ENCODE measurements at regions not wholly inside any gene's neighbourhood (a gene's known extent, or its start where the extent isn't known, plus 50 kb on each side); places are given as distances from the start of the nearest gene placed in this dataset.

DNA sequence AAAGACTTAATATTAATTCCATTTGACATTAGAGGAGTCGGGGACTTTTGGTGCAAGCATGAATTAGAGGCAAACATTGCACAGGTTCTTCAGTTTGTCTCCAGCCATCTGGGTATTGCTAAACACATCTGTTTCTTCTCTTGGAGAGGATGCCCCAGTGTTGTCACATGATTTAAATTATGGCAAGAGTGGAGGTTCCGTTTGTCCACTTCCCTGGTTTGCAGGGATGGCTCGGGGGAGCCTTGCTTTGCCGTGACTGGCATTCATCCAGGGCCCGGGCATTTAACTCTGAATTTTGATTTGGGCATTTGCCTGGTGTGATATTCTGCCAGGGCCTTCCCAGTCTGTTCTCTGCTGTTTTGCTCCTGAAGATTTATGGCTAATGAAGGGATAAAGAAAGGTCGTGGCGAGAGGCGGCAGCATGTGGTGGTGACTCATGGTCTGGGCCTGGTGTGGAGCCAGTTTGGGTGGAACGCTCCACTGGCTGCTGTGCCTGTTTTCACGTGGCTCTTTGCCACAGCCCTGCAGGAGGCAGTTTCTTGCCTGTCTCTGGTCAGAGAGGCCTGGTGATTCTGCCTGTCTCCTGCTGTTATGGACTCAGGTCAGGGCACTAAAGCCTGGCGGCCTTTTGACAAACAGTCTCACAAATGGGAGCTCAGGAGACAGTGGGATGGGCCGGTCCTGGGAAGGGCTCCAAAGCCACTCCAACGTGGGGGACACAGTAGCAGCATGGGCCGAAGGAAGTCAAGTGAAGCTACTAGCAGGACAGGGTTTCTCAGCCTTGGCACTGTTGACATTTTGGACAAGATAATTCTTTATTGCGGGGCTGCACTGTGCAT lies 99.4 kb upstream of the PGRMC2 start:
- Histone ChIP-seq H3K4me3 (no peak overlapping the region), H3K27ac (peak overlapping the region; percentile 63)
- CTCF ChIA-PET, result interaction anchor here (0.5 to 0.6 kb wide), 2 partner anchors 166 to 167 kb away, joined by 3 to 11 read pairs; no protein-coding TSS in a partner anchor

DNA sequence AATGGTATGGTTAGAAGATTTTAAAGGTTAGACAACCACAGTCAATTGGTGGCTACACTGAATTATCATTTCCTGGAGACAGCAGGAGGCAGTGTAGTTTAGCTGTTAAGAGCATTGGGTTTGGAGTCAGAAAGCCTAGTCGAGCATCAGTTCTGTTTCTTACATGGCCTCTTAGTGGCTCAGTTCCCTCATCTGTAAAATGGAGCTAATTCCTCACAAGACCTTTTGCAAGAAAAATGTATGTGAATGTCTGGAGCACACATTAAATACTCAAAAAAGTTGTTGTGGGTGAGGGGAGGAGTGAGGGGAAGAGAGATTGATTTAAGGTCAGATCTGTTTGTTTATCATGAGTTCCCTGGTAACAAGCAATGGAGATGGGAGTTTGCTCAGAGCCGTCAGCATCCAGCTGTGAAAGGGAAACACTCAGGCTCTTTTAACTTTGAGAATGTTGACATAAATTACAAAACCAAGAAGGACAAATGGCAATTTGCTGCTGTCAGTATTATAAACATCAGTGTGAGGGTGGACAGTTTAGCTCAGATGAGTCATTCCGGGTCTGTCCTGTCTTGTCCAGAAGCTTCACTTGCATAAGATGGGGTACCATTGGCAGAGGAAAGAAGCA lies 98.2 kb upstream of the PGRMC2 start:
- H3K4me2 ChIP-seq, result peak overlapping the region; percentile 63; the same call in 1 of the 2 replicates
- ChIA-PET POLR2A (ENCODE audit: unreplicated experiment) (interaction anchor here (0.6 to 0.7 kb wide), 2 partner anchors 64 to 327 kb away, joined by 3 to 5 read pairs; no protein-coding TSS in a partner anchor), CTCF (no interaction called here)
- H2AFZ ChIP-seq, result no peak overlapping the region
- DNase-seq, result no peak
- peaks cover 20% of the 10 kb centered on the region for H3F3A ChIP-seq (ENCODE audit: insufficient read depth, low read depth)
- H3K27ac ChIP-seq, result peak overlapping the region; percentile 63; the same call in 1 of the 2 replicates
- H3K9me2 ChIP-seq (ENCODE audit: insufficient read depth), result no peaks in the 10 kb centered on the region
- H3K9me3 ChIP-seq (ENCODE audit: insufficient read depth, low read depth), result no peaks in the 10 kb centered on the region
- no TSS peak for BruUV-seq (replicated peaks)
- H3K4me1 ChIP-seq (replicated peaks; ENCODE audit: insufficient read depth), result peaks cover 33% of the 10 kb centered on the region
- intact Hi-C loops (cut with micrococcal nuclease; ENCODE audit: unreplicated experiment), result loop anchor here (2.0 kb wide), 2 partner anchors 69 to 425 kb away; no protein-coding TSS in a partner anchor
- H3K27me3 ChIP-seq (ENCODE audit: insufficient read depth, low read depth), result no peaks in the 10 kb centered on the region
- no peak overlapping the region for H3K4me3 ChIP-seq
- no peak for TF ChIP-seq EZH2 (IDR thresholded peaks at IDR 0.05; ENCODE audit: low read depth)
- TF ChIP-seq, protein P1, sequence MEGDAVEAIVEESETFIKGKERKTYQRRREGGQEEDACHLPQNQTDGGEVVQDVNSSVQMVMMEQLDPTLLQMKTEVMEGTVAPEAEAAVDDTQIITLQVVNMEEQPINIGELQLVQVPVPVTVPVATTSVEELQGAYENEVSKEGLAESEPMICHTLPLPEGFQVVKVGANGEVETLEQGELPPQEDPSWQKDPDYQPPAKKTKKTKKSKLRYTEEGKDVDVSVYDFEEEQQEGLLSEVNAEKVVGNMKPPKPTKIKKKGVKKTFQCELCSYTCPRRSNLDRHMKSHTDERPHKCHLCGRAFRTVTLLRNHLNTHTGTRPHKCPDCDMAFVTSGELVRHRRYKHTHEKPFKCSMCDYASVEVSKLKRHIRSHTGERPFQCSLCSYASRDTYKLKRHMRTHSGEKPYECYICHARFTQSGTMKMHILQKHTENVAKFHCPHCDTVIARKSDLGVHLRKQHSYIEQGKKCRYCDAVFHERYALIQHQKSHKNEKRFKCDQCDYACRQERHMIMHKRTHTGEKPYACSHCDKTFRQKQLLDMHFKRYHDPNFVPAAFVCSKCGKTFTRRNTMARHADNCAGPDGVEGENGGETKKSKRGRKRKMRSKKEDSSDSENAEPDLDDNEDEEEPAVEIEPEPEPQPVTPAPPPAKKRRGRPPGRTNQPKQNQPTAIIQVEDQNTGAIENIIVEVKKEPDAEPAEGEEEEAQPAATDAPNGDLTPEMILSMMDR (conservative IDR thresholded peaks at IDR 0.05), result no peak
- H3K79me2 ChIP-seq (ENCODE audit: low read depth), result no peaks in the 10 kb centered on the region
- no peaks in the 10 kb centered on the region for H4K20me1 ChIP-seq (ENCODE audit: insufficient read depth)
- H3K36me3 ChIP-seq (ENCODE audit: low read depth), result no peaks in the 10 kb centered on the region

More for the DNA sequence above, 99.4 kb upstream of the PGRMC2 start:
- peak; percentile 77 to 87 for DNase-seq
- Histone ChIP-seq H2AFZ (peak overlapping the region; percentile 76), H3F3A (ENCODE audit: insufficient read depth, low read depth) (peaks cover 20% of the 10 kb centered on the region), H3K27me3 (ENCODE audit: insufficient read depth, low read depth) (no peaks in the 10 kb centered on the region), H4K20me1 (ENCODE audit: insufficient read depth) (no peaks in the 10 kb centered on the region), H3K4me1 (replicated peaks; ENCODE audit: insufficient read depth) (peaks cover 33% of the 10 kb centered on the region), H3K4me2 (peak overlapping the region; percentile 63), H3K9me2 (ENCODE audit: insufficient read depth) (no peaks in the 10 kb centered on the region), H3K36me3 (ENCODE audit: low read depth) (no peaks in the 10 kb centered on the region), H3K9me3 (ENCODE audit: insufficient read depth, low read depth) (no peaks in the 10 kb centered on the region), H3K79me2 (ENCODE audit: low read depth) (no peaks in the 10 kb centered on the region)
- intact Hi-C loops (cut with micrococcal nuclease; ENCODE audit: unreplicated experiment), result loop anchor here (1.0 to 2.0 kb wide), 7 partner anchors 33 to 424 kb away; no protein-coding TSS in a partner anchor
- POLR2A ChIA-PET (ENCODE audit: unreplicated experiment), result interaction anchor here (0.6 to 1.1 kb wide), 3 partner anchors 329 to 754 kb away, joined by 3 to 5 read pairs (median 5); partner anchors contain the start of gene INTU
- BruUV-seq (replicated peaks), result no TSS peak
- no peak for TF ChIP-seq EZH2 (IDR thresholded peaks at IDR 0.05; ENCODE audit: low read depth)
- TF ChIP-seq, protein P1 (conservative IDR thresholded peaks at IDR 0.05), result no peak

DNA sequence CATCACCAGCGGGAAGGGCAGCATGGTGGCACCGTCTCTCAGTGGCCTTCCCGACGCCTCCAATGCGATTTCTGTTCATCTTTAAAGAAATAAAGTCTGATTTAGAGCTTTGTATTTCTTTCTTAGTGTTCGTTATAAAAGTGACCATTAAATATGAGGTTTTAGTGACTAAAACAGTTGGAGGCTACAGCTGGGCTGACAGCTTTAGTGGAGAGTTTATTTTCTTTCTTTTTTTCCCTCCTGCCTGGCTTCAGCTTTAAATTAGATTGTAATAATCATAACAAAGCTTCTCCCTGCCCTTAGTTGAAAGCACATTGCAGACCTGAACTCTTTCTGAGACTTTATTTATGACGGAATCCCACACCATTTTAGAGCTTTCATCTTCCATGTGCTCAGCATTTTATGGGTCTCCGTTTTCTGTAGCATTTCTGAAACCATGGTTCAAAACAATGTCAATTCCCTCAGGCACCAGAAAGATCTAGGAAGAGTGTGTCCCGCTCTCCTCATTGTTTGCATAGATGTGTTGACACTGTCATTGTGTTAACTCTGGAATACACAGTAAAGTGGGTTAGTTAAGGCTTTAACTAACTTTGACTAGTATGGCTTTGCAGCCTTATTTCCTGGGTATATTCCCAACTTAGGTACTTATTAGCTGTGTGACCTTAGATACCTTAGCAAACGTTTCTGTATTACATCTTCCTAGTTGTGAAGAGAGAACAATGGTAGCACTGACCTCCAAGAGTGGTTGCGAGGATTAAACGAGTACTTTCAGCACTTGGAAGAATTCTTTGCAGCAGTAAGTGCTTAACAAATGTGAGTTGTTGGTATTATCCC lies 97.4 kb upstream of the PGRMC2 start:
- no peak overlapping the region for H3K4me2 ChIP-seq
- no peaks in the 10 kb centered on the region for H3K9me3 ChIP-seq (ENCODE audit: insufficient read depth, low read depth)
- CTCF ChIA-PET, result no interaction called here
- no peak for TF ChIP-seq EZH2 (IDR thresholded peaks at IDR 0.05; ENCODE audit: low read depth)
- TF ChIP-seq, protein P1 (conservative IDR thresholded peaks at IDR 0.05), result no peak
- no peak overlapping the region for H3K27ac ChIP-seq
- H3K36me3 ChIP-seq (ENCODE audit: low read depth), result no peaks in the 10 kb centered on the region
- POLR2A ChIA-PET (ENCODE audit: unreplicated experiment), result interaction anchor here (0.7 kb wide), 1 partner anchor 91 kb away, joined by 3 read pairs; no protein-coding TSS in a partner anchor
- intact Hi-C loops (cut with micrococcal nuclease; ENCODE audit: unreplicated experiment), result no loop called here
- no TSS peak for BruUV-seq (replicated peaks)
- H3K79me2 ChIP-seq (ENCODE audit: low read depth), result no peaks in the 10 kb centered on the region
- H3K4me3 ChIP-seq, result no peak overlapping the region
- H3K9me2 ChIP-seq (ENCODE audit: insufficient read depth), result no peaks in the 10 kb centered on the region
- H3F3A ChIP-seq (ENCODE audit: insufficient read depth, low read depth), result peaks cover 20% of the 10 kb centered on the region
- peaks cover 33% of the 10 kb centered on the region for H3K4me1 ChIP-seq (replicated peaks; ENCODE audit: insufficient read depth)
- H4K20me1 ChIP-seq (ENCODE audit: insufficient read depth), result no peaks in the 10 kb centered on the region
- DNase-seq, result no peak
- H3K27me3 ChIP-seq (ENCODE audit: insufficient read depth, low read depth), result no peaks in the 10 kb centered on the region
- H2AFZ ChIP-seq, result no peak overlapping the region
